A673 (cell line): ENCODE measurements at regions not wholly inside any gene's neighbourhood (a gene's known extent, or its start where the extent isn't known, plus 50 kb on each side); places are given as distances from the start of the nearest gene placed in this dataset.

Experiments
- BruUV-seq: library from RNA; stranded (reverse); fragments of 400-500 nt; replicated peaks from 2 replicates; lab custom pipeline; 2021; lab: Mats Ljungman, UMichigan
- CTCF ChIA-PET: fragments of 300-600 bp; sonication (Branson Sonifier 250); formaldehyde crosslinking; loops from one replicate; lab custom pipeline; 2022; ENCODE audit warnings: antibody characterized with exemption; lab: Charles Lee
- POLR2A ChIA-PET: fragments of 300-600 bp; sonication (Branson Sonifier 250); formaldehyde crosslinking; loops from one replicate; lab custom pipeline; 2022; ENCODE audit warnings: antibody characterized with exemption; ENCODE audit not compliant: low non-redundant PET; lab: Charles Lee
- DNase-seq: peaks from one replicate; pipeline ENCODE4 v3.0.0-alpha.2; 2015; ENCODE audit warnings: low spot score
- H3K27ac ChIP-seq: fragments of 200-600 bp; sonication (generic); 2 replicates; pipeline ENCODE4 v1.5.1; 2016; ENCODE audit warnings: mixed run types, low read depth, mild to moderate bottlenecking, mixed read lengths, antibody characterized with exemption, low read length; ENCODE audit not compliant: poor library complexity, severe bottlenecking
- H3K27me3 ChIP-seq: fragments of 200-600 bp; sonication (generic); replicated peaks from 2 replicates; pipeline ENCODE4 v1.6.1; 2017; ENCODE audit warnings: mixed run types, low read depth, mild to moderate bottlenecking, mixed read lengths, antibody characterized with exemption, low read length; ENCODE audit not compliant: insufficient read depth, poor library complexity
- H3K36me3 ChIP-seq: fragments of 200-600 bp; sonication (generic); 2 replicates; pipeline ENCODE4 v1.6.1; 2016; ENCODE audit warnings: mixed run types, mild to moderate bottlenecking, mixed read lengths, antibody characterized with exemption, low read length; ENCODE audit not compliant: insufficient read depth, poor library complexity, severe bottlenecking
- H3K4me1 ChIP-seq: fragments of 200-600 bp; sonication (generic); 2 replicates; pipeline ENCODE4 v1.6.1; 2017; ENCODE audit warnings: mixed run types, mild to moderate bottlenecking, mixed read lengths, antibody characterized with exemption, low read length; ENCODE audit not compliant: insufficient read depth, poor library complexity, severe bottlenecking
- H3K4me3 ChIP-seq: fragments of 200-600 bp; sonication (generic); 2 replicates; pipeline ENCODE4 v1.5.1; 2016; ENCODE audit warnings: low read depth, mixed run types, mild to moderate bottlenecking, mixed read lengths, low read length; ENCODE audit not compliant: poor library complexity, severe bottlenecking
- H3K9me3 ChIP-seq: fragments of 200-600 bp; sonication (generic); 2 replicates; pipeline ENCODE4 v1.6.1; 2016; ENCODE audit warnings: mixed run types, low read depth, mild to moderate bottlenecking, mixed read lengths, antibody characterized with exemption, low read length; ENCODE audit not compliant: poor library complexity, severe bottlenecking
- EZH2 ChIP-seq: fragments of 200-600 bp; sonication (generic); IDR thresholded peaks from 2 replicates; pipeline ENCODE4 v1.6.1; 2017; ENCODE audit warnings: borderline replicate concordance, low read depth, mild to moderate bottlenecking, mixed read lengths, antibody characterized with exemption, low read length; ENCODE audit not compliant: poor library complexity, severe bottlenecking
- intact Hi-C: fragments of 100-400 bp; cut with micrococcal nuclease; formaldehyde crosslinking; loops from one replicate; pipeline ENCODE4 v1.10.0; 2022; ENCODE audit not compliant: unreplicated experiment
- TF ChIP-seq, protein P1 (sequence below): fragments of 300-800, 200-600 bp; sonication (generic); conservative IDR thresholded peaks from 2 replicates; pipeline ENCODE4 v1.5.1; 2017; ENCODE audit warnings: low read depth, mild to moderate bottlenecking, antibody characterized with exemption, low read length, moderate library complexity, mixed read lengths

DNA sequence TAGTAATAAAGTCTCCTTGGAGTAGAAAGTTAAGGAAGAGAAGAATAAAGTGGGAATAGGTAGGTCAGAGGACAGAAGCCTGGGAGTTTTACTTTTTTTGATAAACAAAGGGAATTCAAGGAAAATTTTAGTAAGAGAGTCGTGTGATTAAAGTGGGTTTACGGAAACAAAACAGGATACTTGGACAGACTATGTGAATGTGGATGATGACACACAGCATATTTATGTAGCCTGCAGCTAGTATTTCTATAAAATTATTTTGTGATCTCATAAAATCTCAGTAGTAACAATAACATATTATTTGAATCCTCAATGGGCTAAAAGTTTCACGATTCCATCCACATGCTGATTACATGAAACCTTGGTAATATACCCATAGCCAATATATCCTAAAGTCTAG is 450.7 kb upstream of the PIK3C3 start:
- intact Hi-C loops: no loop called here
- ChIA-PET POLR2A (no interaction called here), CTCF (no interaction called here)
- TF ChIP-seq, protein P1, sequence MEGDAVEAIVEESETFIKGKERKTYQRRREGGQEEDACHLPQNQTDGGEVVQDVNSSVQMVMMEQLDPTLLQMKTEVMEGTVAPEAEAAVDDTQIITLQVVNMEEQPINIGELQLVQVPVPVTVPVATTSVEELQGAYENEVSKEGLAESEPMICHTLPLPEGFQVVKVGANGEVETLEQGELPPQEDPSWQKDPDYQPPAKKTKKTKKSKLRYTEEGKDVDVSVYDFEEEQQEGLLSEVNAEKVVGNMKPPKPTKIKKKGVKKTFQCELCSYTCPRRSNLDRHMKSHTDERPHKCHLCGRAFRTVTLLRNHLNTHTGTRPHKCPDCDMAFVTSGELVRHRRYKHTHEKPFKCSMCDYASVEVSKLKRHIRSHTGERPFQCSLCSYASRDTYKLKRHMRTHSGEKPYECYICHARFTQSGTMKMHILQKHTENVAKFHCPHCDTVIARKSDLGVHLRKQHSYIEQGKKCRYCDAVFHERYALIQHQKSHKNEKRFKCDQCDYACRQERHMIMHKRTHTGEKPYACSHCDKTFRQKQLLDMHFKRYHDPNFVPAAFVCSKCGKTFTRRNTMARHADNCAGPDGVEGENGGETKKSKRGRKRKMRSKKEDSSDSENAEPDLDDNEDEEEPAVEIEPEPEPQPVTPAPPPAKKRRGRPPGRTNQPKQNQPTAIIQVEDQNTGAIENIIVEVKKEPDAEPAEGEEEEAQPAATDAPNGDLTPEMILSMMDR: no peak
- no peak for TF ChIP-seq EZH2
- BruUV-seq: no TSS peak
- Histone ChIP-seq H3K4me3 (no peak overlapping the region), H3K36me3 (no peaks in the 10 kb centered on the region), H3K9me3 (no peaks in the 10 kb centered on the region), H3K27ac (no peak overlapping the region), H3K4me1 (no peaks in the 10 kb centered on the region), H3K27me3 (peaks cover 5% of the 10 kb centered on the region)
- DNase-seq: no peak

DNA sequence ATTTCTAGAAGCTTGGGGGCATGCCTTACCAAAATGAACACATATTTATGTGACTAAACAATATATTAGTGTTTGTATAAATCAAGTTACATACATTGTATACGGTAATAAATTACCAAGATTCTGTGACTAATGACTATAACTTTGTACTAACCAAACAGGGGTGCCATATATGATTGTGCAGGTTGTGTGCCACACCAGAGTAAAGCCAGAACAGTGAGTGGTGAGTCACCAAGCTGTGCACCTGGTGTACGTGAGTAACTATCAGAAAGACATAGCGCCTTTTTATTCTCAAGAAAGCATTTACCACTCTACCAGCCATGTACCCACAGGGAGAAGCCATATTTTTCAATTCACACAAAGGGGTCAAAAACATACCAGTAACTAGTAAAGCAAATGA is 453.2 kb upstream of the PIK3C3 start:
- TF ChIP-seq, protein P1: no peak
- TF ChIP-seq EZH2: no peak
- DNase-seq: no peak
- H3K4me3 ChIP-seq: no peak overlapping the region
- BruUV-seq: no TSS peak
- intact Hi-C loops: no loop called here
- no peaks in the 10 kb centered on the region for H3K27me3 ChIP-seq
- no peak overlapping the region for H3K27ac ChIP-seq
- no peaks in the 10 kb centered on the region for H3K4me1 ChIP-seq
- H3K36me3 ChIP-seq: no peaks in the 10 kb centered on the region
- POLR2A ChIA-PET: no interaction called here
- CTCF ChIA-PET: no interaction called here
- no peaks in the 10 kb centered on the region for H3K9me3 ChIP-seq

DNA sequence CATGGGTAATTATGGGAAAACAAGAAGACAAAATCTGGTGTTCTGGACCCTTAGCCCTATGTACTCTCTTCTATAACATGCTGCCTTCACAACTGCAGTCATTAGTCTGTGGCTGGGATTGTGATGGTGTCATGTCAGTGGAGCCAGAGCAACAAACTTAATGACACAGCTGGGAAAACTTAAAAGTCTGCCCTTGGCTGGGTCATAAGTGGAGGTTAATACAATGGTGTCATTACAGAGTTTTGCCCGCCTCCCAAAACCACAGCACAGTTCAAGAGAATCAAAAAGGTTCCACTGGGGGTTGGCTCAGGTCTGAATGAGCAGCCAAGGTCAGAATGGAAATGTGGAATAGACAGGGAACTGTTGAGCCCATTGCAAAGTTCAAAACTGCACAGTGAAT is 455.7 kb upstream of the PIK3C3 start:
- no peak for DNase-seq
- CTCF ChIA-PET: no interaction called here
- H3K9me3 ChIP-seq: no peaks in the 10 kb centered on the region
- BruUV-seq: no TSS peak
- TF ChIP-seq, protein P1: no peak
- TF ChIP-seq EZH2: no peak
- no peaks in the 10 kb centered on the region for H3K27me3 ChIP-seq
- no peak overlapping the region for H3K4me3 ChIP-seq
- no peaks in the 10 kb centered on the region for H3K36me3 ChIP-seq
- no peak overlapping the region for H3K27ac ChIP-seq
- H3K4me1 ChIP-seq: no peaks in the 10 kb centered on the region
- POLR2A ChIA-PET: no interaction called here
- intact Hi-C loops: no loop called here
